ENCODE measurements at regions not wholly inside any gene's neighbourhood (a gene's known extent, or its start where the extent isn't known, plus 50 kb on each side); places are given as distances from the start of the nearest gene placed in this dataset.

DNA sequence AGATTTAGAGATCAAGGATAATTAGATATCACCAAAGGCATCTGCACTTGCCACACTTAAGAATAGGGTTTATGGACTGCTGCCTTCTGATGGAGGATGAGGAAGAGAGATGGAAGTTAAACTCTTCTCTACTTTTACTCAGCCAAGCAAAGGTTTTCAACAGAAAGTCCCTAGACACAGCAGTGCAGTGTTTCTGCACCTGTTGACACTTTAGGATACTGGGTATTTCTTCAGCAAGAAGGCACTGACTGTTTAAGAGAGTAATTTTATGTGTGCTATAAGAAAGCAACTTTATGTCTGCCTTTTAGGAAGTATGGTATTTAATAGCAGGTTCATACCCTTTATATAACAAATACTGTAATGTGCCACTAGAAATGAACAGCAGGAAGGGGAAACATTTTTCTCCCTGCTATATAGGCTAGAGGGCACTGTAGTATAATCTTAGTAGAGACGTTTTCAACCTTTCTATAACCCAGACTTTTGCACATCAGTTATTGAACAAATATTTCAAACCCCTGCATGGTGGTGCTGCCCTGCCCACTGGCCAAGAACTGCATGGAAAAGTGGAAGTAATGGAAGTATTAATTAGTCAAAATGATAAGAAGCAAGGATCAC lies 225.0 kb upstream of the GRIP1 start:
- DNase-seq: no peak
- H3K27ac ChIP-seq: no peak overlapping the region
- H3K36me3 ChIP-seq (replicated peaks): no peaks in the 10 kb centered on the region
- TF ChIP-seq, protein P1, sequence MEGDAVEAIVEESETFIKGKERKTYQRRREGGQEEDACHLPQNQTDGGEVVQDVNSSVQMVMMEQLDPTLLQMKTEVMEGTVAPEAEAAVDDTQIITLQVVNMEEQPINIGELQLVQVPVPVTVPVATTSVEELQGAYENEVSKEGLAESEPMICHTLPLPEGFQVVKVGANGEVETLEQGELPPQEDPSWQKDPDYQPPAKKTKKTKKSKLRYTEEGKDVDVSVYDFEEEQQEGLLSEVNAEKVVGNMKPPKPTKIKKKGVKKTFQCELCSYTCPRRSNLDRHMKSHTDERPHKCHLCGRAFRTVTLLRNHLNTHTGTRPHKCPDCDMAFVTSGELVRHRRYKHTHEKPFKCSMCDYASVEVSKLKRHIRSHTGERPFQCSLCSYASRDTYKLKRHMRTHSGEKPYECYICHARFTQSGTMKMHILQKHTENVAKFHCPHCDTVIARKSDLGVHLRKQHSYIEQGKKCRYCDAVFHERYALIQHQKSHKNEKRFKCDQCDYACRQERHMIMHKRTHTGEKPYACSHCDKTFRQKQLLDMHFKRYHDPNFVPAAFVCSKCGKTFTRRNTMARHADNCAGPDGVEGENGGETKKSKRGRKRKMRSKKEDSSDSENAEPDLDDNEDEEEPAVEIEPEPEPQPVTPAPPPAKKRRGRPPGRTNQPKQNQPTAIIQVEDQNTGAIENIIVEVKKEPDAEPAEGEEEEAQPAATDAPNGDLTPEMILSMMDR (IDR thresholded peaks at IDR 0.05; ENCODE audit: low read depth, low read length, missing control alignments): no peak
- no peaks in the 10 kb centered on the region for H3K27me3 ChIP-seq (replicated peaks)
- no peak overlapping the region for H3K4me3 ChIP-seq (ENCODE audit: low read depth, low read length)
- in situ Hi-C loops (cut with HindIII; ENCODE audit: low pct_ligation_motif_present, low sequenced_read_pairs): no loop called here

DNA sequence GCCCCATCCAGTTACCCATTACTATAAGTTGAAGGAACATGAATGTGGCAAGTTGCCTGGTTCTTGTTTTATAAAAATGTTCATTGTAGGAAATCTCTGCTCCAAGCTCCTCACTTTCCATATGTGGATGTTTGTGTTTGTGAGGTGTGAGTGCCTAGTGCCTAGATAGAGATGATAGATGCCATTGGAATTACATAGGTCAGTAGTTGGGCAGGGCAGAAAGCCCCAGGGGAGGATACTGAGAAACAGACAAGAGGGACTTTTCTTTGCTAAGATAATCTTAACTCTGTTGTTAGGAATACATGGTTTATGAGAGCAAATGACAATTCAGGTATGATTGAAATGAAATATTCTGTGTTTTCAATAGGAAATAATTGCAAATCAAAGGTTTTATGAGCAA lies 226.3 kb upstream of the GRIP1 start:
- Histone ChIP-seq H3K4me3 (ENCODE audit: low read depth, low read length) (no peak overlapping the region), H3K36me3 (replicated peaks) (no peaks in the 10 kb centered on the region), H3K27me3 (replicated peaks) (no peaks in the 10 kb centered on the region), H3K27ac (no peak overlapping the region)
- in situ Hi-C loops (cut with HindIII; ENCODE audit: low pct_ligation_motif_present, low sequenced_read_pairs): no loop called here
- TF ChIP-seq, protein P1 (IDR thresholded peaks at IDR 0.05; ENCODE audit: low read depth, low read length, missing control alignments): no peak
- no peak for DNase-seq

DNA sequence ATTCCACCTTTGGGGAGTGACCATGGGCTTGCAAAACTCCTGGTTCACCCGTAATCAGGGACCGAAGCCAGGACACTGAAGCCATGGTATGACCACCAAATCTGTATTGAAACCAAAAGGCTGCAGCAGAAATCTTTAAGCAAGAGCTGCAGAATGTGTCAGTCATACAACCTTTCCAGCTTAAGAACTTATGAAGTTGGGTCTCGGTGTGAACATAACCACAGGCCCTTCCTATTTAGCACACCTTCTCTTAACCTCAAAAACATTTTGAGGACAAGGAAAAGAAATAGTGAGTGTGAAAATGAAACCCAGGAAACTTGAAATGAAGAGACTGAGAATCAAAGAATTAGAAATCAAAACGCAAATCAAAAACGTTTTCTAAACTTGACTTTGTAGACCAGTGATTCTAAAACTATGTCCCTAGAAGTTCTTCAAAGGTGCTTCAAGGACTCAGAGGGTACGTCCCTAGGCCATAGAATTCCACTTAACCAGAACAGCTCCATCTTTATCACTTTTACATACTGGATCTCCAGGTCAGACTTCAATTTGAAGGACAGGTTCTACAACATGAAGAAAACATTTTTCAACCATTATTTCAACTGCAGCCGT lies 231.6 kb upstream of the GRIP1 start:
- TF ChIP-seq, protein P1 (IDR thresholded peaks at IDR 0.05; ENCODE audit: low read depth, low read length, missing control alignments): no peak
- no peaks in the 10 kb centered on the region for H3K36me3 ChIP-seq (replicated peaks)
- no peaks in the 10 kb centered on the region for H3K27me3 ChIP-seq (replicated peaks)
- no peak overlapping the region for H3K4me3 ChIP-seq (ENCODE audit: low read depth, low read length)
- in situ Hi-C loops (cut with HindIII; ENCODE audit: low pct_ligation_motif_present, low sequenced_read_pairs): no loop called here
- no peak for DNase-seq
- no peak overlapping the region for H3K27ac ChIP-seq

DNA sequence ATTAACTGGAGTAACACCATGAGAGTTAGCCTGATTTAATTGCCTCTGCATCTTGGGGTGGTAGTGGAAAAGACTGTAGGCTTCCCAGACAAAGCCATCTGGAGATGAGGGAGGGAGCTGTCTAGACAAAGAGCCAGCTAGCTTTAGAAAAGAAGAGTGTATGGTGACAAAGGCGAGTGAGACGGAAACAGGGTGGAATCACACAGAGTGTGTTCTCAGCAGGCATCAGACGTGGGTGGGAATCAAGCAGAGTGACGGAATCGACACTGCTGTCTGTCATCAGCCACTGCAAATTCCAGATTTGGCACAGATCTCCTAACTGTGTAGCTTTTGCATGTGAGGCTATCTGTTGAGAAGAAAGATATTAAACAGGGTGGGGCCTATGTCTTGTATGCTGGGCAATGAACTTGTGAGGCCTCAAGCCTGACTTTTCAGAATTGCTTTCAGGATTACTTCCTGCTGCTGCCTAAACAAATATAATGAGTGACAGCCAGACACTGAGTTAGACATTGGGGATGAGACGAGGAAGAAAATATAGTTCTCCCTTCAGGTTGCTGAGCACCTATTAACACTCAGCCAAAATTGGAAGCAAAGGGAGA lies 236.5 kb upstream of the GRIP1 start:
- Histone ChIP-seq H3K4me3 (ENCODE audit: low read depth, low read length) (no peak overlapping the region), H3K27ac (no peak overlapping the region), H3K36me3 (replicated peaks) (no peaks in the 10 kb centered on the region), H3K27me3 (replicated peaks) (no peaks in the 10 kb centered on the region)
- TF ChIP-seq, protein P1 (IDR thresholded peaks at IDR 0.05; ENCODE audit: low read depth, low read length, missing control alignments): no peak
- in situ Hi-C loops (cut with HindIII; ENCODE audit: low pct_ligation_motif_present, low sequenced_read_pairs): no loop called here
- DNase-seq: no peak

DNA sequence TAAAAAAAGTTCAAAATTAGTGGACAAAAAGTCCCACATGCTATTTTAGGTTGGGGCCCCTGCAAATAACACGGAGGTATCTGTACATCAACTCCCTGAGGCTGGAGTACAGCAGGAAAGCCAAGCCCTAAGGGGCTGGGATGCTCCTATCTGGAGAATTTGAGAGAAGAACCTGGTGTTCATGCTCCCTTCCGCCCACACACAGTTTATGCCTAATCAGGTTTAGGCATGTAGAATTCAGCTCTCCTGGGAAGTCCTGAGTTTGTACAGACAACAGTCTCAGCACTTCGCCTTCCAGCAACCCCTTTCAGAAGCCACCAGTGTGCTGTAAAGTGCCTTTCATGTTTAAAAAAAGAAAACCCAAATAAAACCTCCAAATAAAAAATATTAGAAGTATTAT lies 237.3 kb upstream of the GRIP1 start:
- Histone ChIP-seq H3K4me3 (ENCODE audit: low read depth, low read length) (no peak overlapping the region), H3K27ac (no peak overlapping the region), H3K36me3 (replicated peaks) (no peaks in the 10 kb centered on the region), H3K27me3 (replicated peaks) (no peaks in the 10 kb centered on the region)
- TF ChIP-seq, protein P1 (IDR thresholded peaks at IDR 0.05; ENCODE audit: low read depth, low read length, missing control alignments): no peak
- in situ Hi-C loops (cut with HindIII; ENCODE audit: low pct_ligation_motif_present, low sequenced_read_pairs): no loop called here
- no peak for DNase-seq

All from brain microvascular endothelial cell (primary cell).